ENCODE measurements at regions not wholly inside any gene's neighbourhood (a gene's known extent, or its start where the extent isn't known, plus 50 kb on each side); places are given as distances from the start of the nearest gene placed in this dataset.

GRCh38 chr18:48488388-48488850, 50.4 kb upstream of the CTIF start:
- DNase-seq = no peak

- DNase-seq = no peak
Observed at GRCh38 chr18:48486754-48487153, 52.1 kb upstream of the CTIF start.

GRCh38 chr18:48485828-48486405, 52.9 kb upstream of the CTIF start:
- no peak for DNase-seq

- DNase-seq = no peak
Observed at GRCh38 chr18:48481092-48481491, 57.7 kb upstream of the CTIF start.

- no peak for DNase-seq
Observed at GRCh38 chr18:48479531-48479930, 59.3 kb upstream of the CTIF start.

- no peak for DNase-seq
Observed at GRCh38 chr18:48477348-48477747, 61.5 kb upstream of the CTIF start.

GRCh38 chr18:48476550-48476917, 62.3 kb upstream of the CTIF start:
- DNase-seq = no peak

GRCh38 chr18:48475635-48476549, 62.9 kb upstream of the CTIF start:
- DNase-seq = peak; percentile 69

- no peak for DNase-seq
Observed at GRCh38 chr18:48473816-48474215, 64.6 kb upstream of the ZBTB7C start.

GRCh38 chr18:48472610-48473009, 63.4 kb upstream of the ZBTB7C start:
- no peak for DNase-seq

GRCh38 chr18:48470484-48471180, 61.4 kb upstream of the ZBTB7C start:
- no peak for DNase-seq

GRCh38 chr18:48468151-48468550, 59.0 kb upstream of the ZBTB7C start:
- no peak for DNase-seq

- DNase-seq = no peak
Observed at GRCh38 chr18:48467231-48467630, 58.0 kb upstream of the ZBTB7C start.

GRCh38 chr18:48462510-48462909, 53.3 kb upstream of the ZBTB7C start:
- DNase-seq = no peak

GRCh38 chr18:48460929-48461583, 51.9 kb upstream of the ZBTB7C start:
- no peak for DNase-seq

GRCh38 chr18:48459465-48459864, 50.3 kb upstream of the ZBTB7C start:
- no peak for DNase-seq

GRCh38 chr18:48459016-48459415, 49.8 kb upstream of the ZBTB7C start:
- no peak for DNase-seq

Measured in NCI-H2029 treated with DMSO at 0.1 percent for 48 hours (cell line).